ENCODE measurements at regions not wholly inside any gene's neighbourhood (a gene's known extent, or its start where the extent isn't known, plus 50 kb on each side); places are given as distances from the start of the nearest gene placed in this dataset.
"Not testable (repeated sequence)": the region's sequence is repeated elsewhere in the genome, so short reads cannot be mapped to it uniquely, and the experiment has no call there.

- not testable (repeated sequence) for TF ChIP-seq POLR2AphosphoS5 (IDR thresholded peaks at IDR 0.05); CTCF (IDR thresholded peaks at IDR 0.05); POLR2A (IDR thresholded peaks at IDR 0.05; ENCODE audit: low read depth)
Observed at GRCh38 chr1:232313876-232314275, 316.1 kb downstream of the SIPA1L2 start.

All from esophagus muscularis mucosa (tissue), 3 donors.